ENCODE measurements at regions not wholly inside any gene's neighbourhood (a gene's known extent, or its start where the extent isn't known, plus 50 kb on each side); places are given as distances from the start of the nearest gene placed in this dataset.

- TF ChIP-seq POLR2AphosphoS5 (IDR thresholded peaks at IDR 0.05; ENCODE audit: low read depth): no peak
- TF ChIP-seq CTCF (conservative IDR thresholded peaks at IDR 0.05; ENCODE audit: low read depth in 2 of 2): no peak
- TF ChIP-seq STAT1 (IDR thresholded peaks at IDR 0.05; ENCODE audit: unreplicated experiment): no peak
- no peak for TF ChIP-seq EZH2phosphoT487 (IDR thresholded peaks at IDR 0.05; ENCODE audit: unreplicated experiment)
- TF ChIP-seq EZH2 (IDR thresholded peaks at IDR 0.05; ENCODE audit: low read depth, unreplicated experiment): no peak
- no peak for TF ChIP-seq REST (IDR thresholded peaks at IDR 0.05; ENCODE audit: unreplicated experiment)
- no peak for TF ChIP-seq CREB1 (CRISPR knock-in tag; IDR thresholded peaks at IDR 0.05; ENCODE audit: low read depth)
These were observed 622.2 kb downstream of the AACS start for GRCh38 chr12:125687403-125687802.
